HEK293T (cell line): ENCODE measurements at regions not wholly inside any gene's neighbourhood (a gene's known extent, or its start where the extent isn't known, plus 50 kb on each side); places are given as distances from the start of the nearest gene placed in this dataset.

Experiments used
- ARNT ChIP-seq: fragments of 450-650 bp; IDR thresholded peaks from 2 replicates; pipeline ENCODE4 v1.6.1; 2017; ENCODE audit warnings: mild to moderate bottlenecking
- BHLHE40 ChIP-seq: fragments of 450-650 bp; IDR thresholded peaks from 2 replicates; pipeline ENCODE4 v1.6.1; 2016; ENCODE audit warnings: mild to moderate bottlenecking, moderate library complexity, borderline replicate concordance
- CTBP1 ChIP-seq: fragments of 450-650 bp; IDR thresholded peaks from 2 replicates; pipeline ENCODE4 v1.6.1; 2016; ENCODE audit warnings: borderline replicate concordance
- ELF4 ChIP-seq: fragments of 450-650 bp; IDR thresholded peaks from 2 replicates; pipeline ENCODE4 v1.6.1; 2017; ENCODE audit warnings: antibody characterized with exemption
- FOXA1 ChIP-seq: fragments of 450-650 bp; IDR thresholded peaks from 2 replicates; pipeline ENCODE4 v1.6.1; 2016; ENCODE audit warnings: mild to moderate bottlenecking
- FOXK2 ChIP-seq: fragments of 450-650 bp; IDR thresholded peaks from 2 replicates; pipeline ENCODE4 v1.6.1; 2016; ENCODE audit warnings: mild to moderate bottlenecking
- FOXM1 ChIP-seq: fragments of 450-650 bp; IDR thresholded peaks from 2 replicates; pipeline ENCODE4 v1.6.1; 2017; ENCODE audit warnings: mild to moderate bottlenecking, borderline replicate concordance
- HDGF ChIP-seq: fragments of 450-650 bp; IDR thresholded peaks from 2 replicates; pipeline ENCODE4 v1.6.1; 2017; ENCODE audit warnings: antibody characterized with exemption, borderline replicate concordance
- L3MBTL2 ChIP-seq: fragments of 450-650 bp; conservative IDR thresholded peaks from 2 replicates; pipeline ENCODE4 v1.6.1; 2016; ENCODE audit warnings: mild to moderate bottlenecking
- NFRKB ChIP-seq: fragments of 450-650 bp; IDR thresholded peaks from 2 replicates; pipeline ENCODE4 v1.6.1; 2016; ENCODE audit warnings: mild to moderate bottlenecking, moderate library complexity
- PKNOX1 ChIP-seq: fragments of 450-650 bp; IDR thresholded peaks from 2 replicates; pipeline ENCODE4 v1.6.1; 2016
- SP1 ChIP-seq: fragments of 450-650 bp; IDR thresholded peaks from 2 replicates; pipeline ENCODE4 v1.6.1; 2017
- SUZ12 ChIP-seq: fragments of 450-650 bp; IDR thresholded peaks from 2 replicates; pipeline ENCODE4 v1.6.1; 2016; ENCODE audit warnings: mild to moderate bottlenecking
- TARDBP ChIP-seq: fragments of 450-650 bp; IDR thresholded peaks from 2 replicates; pipeline ENCODE4 v1.6.1; 2016

- TF ChIP-seq ELF4 (no peak), PKNOX1 (no peak), FOXM1 (no peak), SP1 (no peak), CTBP1 (no peak), FOXA1 (no peak), BHLHE40 (no peak), L3MBTL2 (no peak), NFRKB (no peak), SUZ12 (no peak), ARNT (no peak), HDGF (no peak), FOXK2 (no peak), TARDBP (no peak)
Measured at GRCh38 chr6:23045280-23045679, 475.9 kb downstream of the HDGFL1 start.
